GM23338 (cell line): ENCODE measurements at regions not wholly inside any gene's neighbourhood (a gene's known extent, or its start where the extent isn't known, plus 50 kb on each side); places are given as distances from the start of the nearest gene placed in this dataset.

Source experiments
- EZH2 ChIP-seq: fragments of 200-600 bp; sonication (generic); IDR thresholded peaks from one replicate; pipeline ENCODE4 v1.8.0; 2017; ENCODE audit warnings: antibody characterized with exemption, mild to moderate bottlenecking, low read depth; ENCODE audit not compliant: unreplicated experiment
- POLR2AphosphoS5 ChIP-seq: IDR thresholded peaks from 2 replicates; pipeline ENCODE4 v1.6.1; 2016; ENCODE audit warnings: antibody characterized with exemption, low read depth
- TF ChIP-seq, protein P1 (sequence below), 2 experiments: fragments of 200-600 bp in 1 of 2; sonication (generic) in 1 of 2; conservative IDR thresholded peaks; 2 replicates each; pipeline versions ENCODE4 v1.5.1 to v1.6.1; 2016 to 2017; ENCODE audit warnings: antibody characterized with exemption in 2 of 2, low read depth in 2 of 2, mild to moderate bottlenecking in 2 of 2, moderate library complexity in 1 of 2

DNA sequence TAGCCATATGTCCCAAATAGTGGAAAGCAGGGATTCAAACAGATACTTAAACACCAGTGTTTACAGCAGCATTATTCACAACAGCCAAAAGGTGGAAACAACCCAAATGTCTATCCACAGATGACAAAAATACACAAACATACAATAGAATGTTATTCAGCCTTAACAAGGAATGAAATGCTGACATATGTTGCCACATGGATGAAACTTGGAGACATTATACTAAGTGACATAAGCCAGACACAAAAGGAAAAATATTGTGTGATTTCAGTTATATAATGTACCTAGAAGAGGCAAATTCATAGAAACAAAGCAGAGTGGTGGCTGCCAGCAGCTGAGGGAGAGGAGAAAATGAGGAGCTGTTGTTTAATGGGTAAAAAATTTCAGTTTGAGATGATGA lies 533.9 kb upstream of the FZD8 start:
- TF ChIP-seq EZH2 (no peak), POLR2AphosphoS5 (no peak)
- TF ChIP-seq, protein P1, sequence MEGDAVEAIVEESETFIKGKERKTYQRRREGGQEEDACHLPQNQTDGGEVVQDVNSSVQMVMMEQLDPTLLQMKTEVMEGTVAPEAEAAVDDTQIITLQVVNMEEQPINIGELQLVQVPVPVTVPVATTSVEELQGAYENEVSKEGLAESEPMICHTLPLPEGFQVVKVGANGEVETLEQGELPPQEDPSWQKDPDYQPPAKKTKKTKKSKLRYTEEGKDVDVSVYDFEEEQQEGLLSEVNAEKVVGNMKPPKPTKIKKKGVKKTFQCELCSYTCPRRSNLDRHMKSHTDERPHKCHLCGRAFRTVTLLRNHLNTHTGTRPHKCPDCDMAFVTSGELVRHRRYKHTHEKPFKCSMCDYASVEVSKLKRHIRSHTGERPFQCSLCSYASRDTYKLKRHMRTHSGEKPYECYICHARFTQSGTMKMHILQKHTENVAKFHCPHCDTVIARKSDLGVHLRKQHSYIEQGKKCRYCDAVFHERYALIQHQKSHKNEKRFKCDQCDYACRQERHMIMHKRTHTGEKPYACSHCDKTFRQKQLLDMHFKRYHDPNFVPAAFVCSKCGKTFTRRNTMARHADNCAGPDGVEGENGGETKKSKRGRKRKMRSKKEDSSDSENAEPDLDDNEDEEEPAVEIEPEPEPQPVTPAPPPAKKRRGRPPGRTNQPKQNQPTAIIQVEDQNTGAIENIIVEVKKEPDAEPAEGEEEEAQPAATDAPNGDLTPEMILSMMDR (conservative IDR thresholded peaks at IDR 0.05; ENCODE audit: low read depth in 2 of 2) = no peak
